Stomach (tissue), 4 donors: ENCODE measurements at regions not wholly inside any gene's neighbourhood (a gene's known extent, or its start where the extent isn't known, plus 50 kb on each side); places are given as distances from the start of the nearest gene placed in this dataset.

Experiments used
- POLR2AphosphoS5 ChIP-seq, 3 donors: sonication (generic); formaldehyde crosslinking; IDR thresholded peaks; one replicate each; pipeline ENCODE4 v1.6.1; 2016; ENCODE audit warnings: antibody characterized with exemption in 3 of 3
- TF ChIP-seq, protein P1 (sequence below), 7 experiments: fragments of 450-650 bp in 4 of 7; fragments of 200-600 bp in 3 of 7; sonication (generic) in 3 of 7; IDR thresholded peaks; one replicate each; pipeline ENCODE4 v1.5.1; 2016 to 2019; ENCODE audit warnings: antibody characterized with exemption in 7 of 7, control low read depth in 2 of 7, mild to moderate bottlenecking in 1 of 7

DNA sequence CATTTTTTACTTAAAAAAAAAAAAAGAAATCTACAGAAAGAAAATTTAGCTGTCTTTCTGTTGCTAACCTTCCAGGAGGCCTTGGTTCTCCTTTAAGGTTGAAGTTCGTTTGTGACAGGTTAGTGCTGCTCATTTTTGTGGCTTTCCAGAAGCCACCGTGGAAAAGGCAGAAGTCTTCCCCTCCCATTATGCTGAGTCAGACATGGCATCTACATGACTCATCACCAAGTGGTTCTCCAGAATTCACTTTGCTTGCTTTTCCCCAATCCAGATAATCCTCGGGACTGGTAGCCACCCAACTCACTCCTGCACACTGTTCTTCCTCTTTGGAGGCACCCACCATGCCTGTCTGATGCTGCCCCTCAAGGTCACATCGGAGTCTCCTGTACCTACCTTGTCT is 228.7 kb downstream of the PIK3C3 start:
- TF ChIP-seq, protein P1, sequence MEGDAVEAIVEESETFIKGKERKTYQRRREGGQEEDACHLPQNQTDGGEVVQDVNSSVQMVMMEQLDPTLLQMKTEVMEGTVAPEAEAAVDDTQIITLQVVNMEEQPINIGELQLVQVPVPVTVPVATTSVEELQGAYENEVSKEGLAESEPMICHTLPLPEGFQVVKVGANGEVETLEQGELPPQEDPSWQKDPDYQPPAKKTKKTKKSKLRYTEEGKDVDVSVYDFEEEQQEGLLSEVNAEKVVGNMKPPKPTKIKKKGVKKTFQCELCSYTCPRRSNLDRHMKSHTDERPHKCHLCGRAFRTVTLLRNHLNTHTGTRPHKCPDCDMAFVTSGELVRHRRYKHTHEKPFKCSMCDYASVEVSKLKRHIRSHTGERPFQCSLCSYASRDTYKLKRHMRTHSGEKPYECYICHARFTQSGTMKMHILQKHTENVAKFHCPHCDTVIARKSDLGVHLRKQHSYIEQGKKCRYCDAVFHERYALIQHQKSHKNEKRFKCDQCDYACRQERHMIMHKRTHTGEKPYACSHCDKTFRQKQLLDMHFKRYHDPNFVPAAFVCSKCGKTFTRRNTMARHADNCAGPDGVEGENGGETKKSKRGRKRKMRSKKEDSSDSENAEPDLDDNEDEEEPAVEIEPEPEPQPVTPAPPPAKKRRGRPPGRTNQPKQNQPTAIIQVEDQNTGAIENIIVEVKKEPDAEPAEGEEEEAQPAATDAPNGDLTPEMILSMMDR (IDR thresholded peaks at IDR 0.05), result no peak
- TF ChIP-seq POLR2AphosphoS5 (IDR thresholded peaks at IDR 0.05), result no peak
